Stomach (tissue), 4 donors: ENCODE measurements at regions not wholly inside any gene's neighbourhood (a gene's known extent, or its start where the extent isn't known, plus 50 kb on each side); places are given as distances from the start of the nearest gene placed in this dataset.

Experiments
- EP300 ChIP-seq: sonication (generic); formaldehyde crosslinking; IDR thresholded peaks from one replicate; pipeline ENCODE4 v1.6.1; 2017; ENCODE audit warnings: antibody characterized with exemption
- POLR2A ChIP-seq, 4 donors: fragments of 450-650 bp; IDR thresholded peaks; one replicate each; pipeline ENCODE4 v1.6.1; 2016; ENCODE audit warnings: antibody characterized with exemption in 4 of 4, control low read depth in 2 of 4, mild to moderate bottlenecking in 1 of 4, moderate library complexity in 1 of 4
- TF ChIP-seq, protein P1 (sequence below), 7 experiments: fragments of 450-650 bp in 4 of 7; fragments of 200-600 bp in 3 of 7; sonication (generic) in 3 of 7; IDR thresholded peaks; one replicate each; pipeline ENCODE4 v1.5.1; 2016 to 2019; ENCODE audit warnings: antibody characterized with exemption in 7 of 7, control low read depth in 2 of 7, mild to moderate bottlenecking in 1 of 7

DNA sequence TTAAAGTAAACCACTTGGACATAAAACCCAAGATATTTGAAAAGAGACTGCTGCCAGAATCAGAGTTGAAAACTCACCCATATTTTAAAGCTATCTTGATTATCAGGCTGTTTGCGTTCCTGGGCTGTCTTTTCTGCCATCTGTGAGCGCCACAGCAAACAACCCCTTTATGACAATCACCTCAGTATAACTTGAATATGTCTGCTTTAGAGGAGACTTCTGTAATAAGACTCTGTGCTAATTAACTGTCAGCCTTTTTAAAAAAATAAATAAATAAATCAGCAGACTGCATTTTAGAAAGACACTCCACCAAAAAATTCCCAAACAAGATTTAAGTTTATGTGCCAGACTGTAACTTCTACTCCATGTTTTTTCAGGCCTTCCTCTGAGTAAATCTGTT lies 375.7 kb upstream of the CCNH start:
- TF ChIP-seq, protein P1, sequence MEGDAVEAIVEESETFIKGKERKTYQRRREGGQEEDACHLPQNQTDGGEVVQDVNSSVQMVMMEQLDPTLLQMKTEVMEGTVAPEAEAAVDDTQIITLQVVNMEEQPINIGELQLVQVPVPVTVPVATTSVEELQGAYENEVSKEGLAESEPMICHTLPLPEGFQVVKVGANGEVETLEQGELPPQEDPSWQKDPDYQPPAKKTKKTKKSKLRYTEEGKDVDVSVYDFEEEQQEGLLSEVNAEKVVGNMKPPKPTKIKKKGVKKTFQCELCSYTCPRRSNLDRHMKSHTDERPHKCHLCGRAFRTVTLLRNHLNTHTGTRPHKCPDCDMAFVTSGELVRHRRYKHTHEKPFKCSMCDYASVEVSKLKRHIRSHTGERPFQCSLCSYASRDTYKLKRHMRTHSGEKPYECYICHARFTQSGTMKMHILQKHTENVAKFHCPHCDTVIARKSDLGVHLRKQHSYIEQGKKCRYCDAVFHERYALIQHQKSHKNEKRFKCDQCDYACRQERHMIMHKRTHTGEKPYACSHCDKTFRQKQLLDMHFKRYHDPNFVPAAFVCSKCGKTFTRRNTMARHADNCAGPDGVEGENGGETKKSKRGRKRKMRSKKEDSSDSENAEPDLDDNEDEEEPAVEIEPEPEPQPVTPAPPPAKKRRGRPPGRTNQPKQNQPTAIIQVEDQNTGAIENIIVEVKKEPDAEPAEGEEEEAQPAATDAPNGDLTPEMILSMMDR (IDR thresholded peaks at IDR 0.05): no peak
- TF ChIP-seq EP300 (no peak), POLR2A (IDR thresholded peaks at IDR 0.05) (no peak)
